SK-MEL-5 (cell line): ENCODE measurements at regions not wholly inside any gene's neighbourhood (a gene's known extent, or its start where the extent isn't known, plus 50 kb on each side); places are given as distances from the start of the nearest gene placed in this dataset.
"Not testable (repeated sequence)": the region's sequence is repeated elsewhere in the genome, so short reads cannot be mapped to it uniquely, and the experiment has no call there.

Experiments used
- DNase-seq: peaks from one replicate; pipeline ENCODE4 v3.0.0-alpha.2; 2016; ENCODE audit warnings: low read depth, low spot score
- in situ Hi-C: cut with HindIII; loops from 2 replicates; pipeline ENCODE4 v1.10.0; 2016; ENCODE audit warnings: low sequenced_read_pairs, high pct_unique_total_duplicates, low pct_unique_long_range_greater_than_20kb

DNA sequence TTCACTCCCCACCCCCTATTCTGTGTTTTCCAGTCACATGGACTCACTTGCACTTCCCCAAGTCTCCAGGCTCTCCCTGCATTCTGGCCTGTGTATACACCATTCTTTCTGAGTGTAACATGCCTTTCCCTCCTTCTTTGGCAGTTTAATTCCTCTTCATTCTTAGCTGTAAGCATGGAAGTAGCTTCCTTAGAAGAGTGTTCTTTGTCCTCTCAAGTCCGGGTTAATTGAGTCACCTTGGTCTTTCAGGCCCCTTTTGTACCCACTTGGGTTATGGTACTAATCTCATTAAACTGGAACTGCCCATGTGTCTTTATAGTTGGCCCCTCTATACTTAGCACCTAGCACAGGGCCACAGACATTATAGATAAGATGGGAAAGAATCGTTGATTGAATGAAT is 525.3 kb upstream of the ADGRL4 start:
- no peak for DNase-seq
- in situ Hi-C loops, result no loop called here

DNA sequence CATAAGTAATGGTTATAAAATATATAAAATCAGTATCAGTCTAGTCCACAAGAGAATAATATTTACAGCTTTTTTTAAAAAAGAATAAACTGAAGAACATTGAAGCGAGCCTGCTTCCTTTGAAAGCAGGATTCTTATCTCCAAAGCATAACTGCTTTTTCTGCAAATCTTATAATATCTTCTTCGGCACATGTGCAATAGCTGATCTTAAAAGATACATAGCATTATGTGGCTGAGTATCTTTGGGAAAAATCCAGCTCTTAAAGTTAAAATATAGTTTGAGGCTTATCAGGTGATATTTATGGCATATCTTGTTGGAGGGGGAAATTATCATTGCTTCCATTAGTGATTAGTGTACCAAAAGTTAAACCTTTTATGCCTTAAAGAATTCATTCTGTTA is 523.9 kb upstream of the ADGRL4 start:
- DNase-seq, result no peak
- in situ Hi-C loops, result no loop called here

DNA sequence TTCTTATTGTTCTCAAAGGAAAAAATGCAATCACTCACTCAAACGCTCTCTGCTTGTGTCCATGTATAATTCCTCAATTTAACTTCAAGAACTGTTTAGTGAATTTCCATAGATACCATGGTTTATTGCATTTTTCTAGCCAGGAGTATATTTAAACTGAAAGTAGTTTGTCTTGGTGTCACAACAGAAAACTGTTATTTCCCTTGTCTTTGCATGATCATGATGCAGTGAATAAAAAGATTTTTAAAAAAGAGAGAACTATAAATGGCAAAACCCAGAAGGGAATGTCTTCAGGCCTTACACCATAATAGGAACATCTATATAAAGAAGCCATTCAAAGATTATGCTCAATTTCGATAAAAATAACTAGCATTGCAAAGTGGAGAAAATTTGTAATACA is 523.5 kb upstream of the ADGRL4 start:
- DNase-seq, result no peak
- in situ Hi-C loops, result no loop called here

DNA sequence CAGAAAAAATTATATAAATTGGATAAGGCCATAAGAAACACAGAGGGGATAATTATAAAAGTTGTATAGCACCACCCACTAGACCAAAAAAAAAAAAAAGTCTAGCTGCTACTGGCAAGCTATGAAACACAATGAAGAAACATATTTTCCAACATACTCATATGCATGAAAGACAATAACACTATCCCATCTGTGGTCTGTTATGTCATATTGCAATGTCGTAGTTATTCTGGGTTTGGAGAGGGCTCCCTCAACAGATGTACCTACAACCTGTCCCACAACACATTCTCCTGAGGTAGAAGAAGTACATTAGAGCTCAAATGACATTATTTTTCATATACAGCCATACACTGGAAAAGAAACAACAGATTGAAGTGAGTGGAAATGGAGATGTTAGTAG is 517.6 kb upstream of the ADGRL4 start:
- in situ Hi-C loops, result no loop called here
- no peak for DNase-seq

DNA sequence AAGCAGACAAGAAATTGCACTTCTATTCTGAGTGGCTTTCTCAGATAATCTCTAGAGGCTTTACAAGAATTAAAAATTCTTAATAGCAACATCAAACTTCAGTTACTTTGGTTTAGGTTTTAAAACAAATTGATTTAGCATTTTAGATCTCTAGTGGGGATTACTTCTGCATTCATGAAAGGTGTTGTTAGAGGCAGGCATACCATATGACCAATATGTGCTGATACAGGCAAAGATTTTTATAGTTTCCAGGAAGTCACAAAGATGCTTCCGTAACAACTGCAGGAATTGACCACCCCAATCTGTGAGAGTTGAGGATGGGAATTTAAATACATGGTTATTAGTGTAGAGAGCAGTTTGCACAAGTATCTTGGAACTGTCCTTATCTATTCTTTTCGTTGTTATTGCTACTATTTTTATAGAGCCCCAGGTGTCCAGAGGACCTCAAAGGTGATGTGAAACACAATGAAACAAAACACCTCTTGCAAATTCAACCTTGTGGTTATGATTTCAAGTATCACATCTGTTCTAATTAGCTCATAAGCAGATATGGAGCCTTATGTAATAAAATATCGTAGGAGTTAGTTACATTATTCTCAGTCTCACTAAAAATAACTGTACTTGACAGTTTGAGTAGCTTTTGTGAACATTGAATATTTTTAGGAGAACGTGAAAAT is 512.7 kb upstream of the ADGRL4 start:
- in situ Hi-C loops, result no loop called here
- no peak for DNase-seq

DNA sequence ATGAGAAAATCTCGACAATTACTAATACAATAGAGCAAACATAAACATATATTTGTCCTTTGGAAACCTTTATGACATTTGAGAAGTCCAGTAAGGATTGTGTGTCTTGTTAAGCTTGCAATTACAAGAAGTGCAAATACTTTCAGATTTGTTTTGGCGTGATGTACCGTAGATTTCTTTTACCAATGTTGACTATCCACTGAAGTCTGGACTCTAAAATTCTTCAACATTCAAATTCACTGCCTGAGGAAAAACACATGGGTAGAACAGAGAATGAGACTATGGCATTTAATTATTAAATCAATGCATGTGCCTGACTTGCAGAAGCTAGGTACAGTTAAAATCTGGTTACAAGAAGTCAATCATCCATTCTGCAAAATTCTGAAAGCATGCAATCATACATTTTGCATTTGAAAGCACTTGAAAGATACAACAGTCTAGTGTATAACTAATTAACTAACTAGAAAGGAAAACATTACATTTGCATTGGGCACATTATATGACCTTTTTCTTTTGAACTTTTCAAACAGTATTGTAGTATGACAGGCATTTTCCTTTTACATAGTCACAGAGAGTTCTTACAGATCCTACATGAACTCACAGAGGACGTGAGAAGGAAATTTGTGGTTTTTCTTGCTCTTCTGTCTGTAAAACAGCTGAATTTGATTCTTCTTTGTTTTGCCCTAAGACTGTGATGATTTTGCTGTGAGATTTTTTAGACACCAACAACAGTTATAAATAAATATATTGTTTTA is 511.1 kb upstream of the ADGRL4 start:
- in situ Hi-C loops, result no loop called here
- no peak for DNase-seq

DNA sequence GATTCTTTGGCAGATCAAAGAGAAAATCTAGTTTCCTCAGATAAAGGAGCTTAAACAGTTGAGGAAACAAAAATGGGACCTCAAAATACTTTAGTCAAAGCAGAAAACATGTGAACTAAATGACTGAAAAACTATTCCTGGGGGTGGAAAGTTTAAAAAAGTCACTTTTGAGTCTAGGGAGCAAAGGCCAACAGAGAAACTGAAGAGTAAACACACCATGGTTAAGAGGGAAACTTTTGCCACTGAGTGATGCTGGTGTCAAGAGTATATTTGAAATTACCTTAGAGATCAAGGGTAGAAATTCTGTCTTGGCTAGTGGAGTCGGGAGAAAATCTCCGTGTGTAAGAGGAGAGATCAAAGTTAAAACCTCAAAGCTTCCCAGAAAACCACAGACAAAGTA is 501.2 kb upstream of the ADGRL4 start:
- in situ Hi-C loops, result no loop called here
- DNase-seq, result no peak

DNA sequence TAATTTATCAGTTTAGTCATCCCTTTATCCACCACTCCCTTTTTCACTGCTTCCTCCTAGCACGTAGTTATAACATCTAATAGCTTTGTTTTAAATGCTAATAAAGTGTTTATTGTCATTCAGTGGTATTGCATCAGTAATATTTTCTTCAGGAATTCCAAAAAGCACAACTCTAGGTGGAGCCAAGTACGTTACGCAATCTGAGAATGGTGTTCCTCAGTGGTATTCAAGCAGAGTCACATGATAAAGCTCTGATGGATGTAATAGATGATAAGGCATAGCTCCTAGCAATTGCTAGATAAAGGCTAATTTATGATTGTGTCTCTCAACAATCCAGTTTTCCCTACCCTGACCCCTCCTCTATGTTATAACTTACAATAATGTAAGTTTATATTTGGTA is 494.6 kb upstream of the ADGRL4 start:
- no peak for DNase-seq
- in situ Hi-C loops, result no loop called here

DNA sequence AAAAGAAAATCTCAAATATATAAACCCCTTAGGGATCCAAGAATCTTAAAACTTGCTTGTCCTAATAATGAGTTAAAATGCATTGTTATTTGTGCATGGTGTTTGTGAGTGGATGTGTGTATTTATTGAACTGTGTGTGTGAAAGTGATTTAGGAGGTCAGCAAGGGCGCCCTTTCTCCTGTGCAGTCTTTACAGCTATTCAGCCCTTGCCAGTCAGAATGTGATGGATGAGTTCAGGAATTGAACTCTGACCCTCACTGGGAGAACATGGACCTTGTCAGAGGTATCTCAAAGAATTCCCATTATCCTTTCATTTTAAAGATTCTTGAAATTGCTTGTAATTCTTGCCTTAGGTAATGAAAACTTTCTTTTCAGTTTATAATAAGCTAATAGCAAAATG is 493.0 kb upstream of the ADGRL4 start:
- in situ Hi-C loops, result no loop called here
- DNase-seq, result no peak

DNA sequence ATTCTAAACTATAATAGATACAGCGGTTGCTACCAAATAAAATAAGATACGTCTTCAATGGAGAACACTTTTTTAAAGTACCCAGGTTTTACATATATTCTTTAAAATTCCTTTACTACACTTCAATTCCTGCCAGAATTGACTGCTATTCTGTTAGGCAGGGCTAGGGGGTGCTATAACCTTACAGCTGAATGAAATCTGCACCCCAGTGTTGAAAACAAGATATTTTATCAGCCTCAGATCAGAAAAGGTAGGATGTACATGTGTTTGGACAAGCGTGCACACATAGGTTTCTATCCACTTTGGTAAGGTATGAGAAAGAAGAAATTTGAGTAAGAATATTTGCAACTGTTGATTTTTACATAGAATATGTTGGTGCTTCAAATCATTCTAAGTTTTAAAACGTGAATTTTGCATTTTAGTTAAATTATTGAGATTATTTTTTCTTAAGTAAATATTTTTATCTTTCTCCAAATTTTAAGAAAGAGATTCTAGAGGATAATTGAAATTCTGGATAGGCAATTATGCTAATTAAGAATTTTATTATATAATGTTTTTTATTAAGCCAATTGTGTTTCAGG is 490.8 kb upstream of the ADGRL4 start:
- in situ Hi-C loops, result no loop called here

DNA sequence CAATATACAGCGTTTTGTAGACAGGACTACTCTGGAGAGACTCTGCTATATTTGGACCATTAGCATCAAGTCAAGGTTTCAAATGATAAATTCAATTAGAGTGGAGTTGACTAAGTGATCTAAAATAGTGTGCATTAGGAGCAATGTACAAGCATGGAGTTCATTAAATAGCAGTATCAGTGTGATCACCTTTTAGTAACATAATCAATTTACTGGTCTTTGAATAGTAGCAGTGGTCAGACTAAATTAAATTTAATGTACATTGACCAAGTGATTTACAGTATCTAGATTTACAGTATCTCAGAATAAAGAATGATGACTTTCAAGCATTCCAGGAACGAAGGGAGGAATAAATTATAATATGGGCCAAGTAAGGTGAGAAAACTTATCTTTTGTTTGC is 489.6 kb upstream of the ADGRL4 start:
- DNase-seq, result no peak
- in situ Hi-C loops, result no loop called here

More for the DNA sequence above, 490.8 kb upstream of the ADGRL4 start:
- DNase-seq, result peak; percentile 49

DNA sequence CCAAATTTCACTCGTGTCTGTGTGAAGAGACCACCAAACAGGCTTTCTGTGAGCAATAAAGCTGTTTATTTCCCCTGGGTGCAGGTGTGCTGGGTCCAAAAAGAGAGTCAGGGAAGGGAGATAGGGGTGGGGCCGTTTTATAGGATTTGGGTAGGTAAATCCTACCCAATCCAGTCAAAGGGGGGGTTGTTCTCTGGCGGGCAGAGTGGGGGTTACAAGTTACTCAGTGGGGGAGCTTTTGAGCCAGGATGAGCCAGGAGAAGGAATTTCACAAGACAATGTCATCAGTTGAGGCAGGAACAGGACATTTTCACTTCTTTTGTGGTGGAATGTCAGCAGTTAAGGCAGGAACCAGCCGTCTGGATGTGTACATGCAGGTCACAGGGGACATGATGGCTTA is 487.2 kb upstream of the ADGRL4 start:
- in situ Hi-C loops, DNase-seq: not testable (repeated sequence)

DNA sequence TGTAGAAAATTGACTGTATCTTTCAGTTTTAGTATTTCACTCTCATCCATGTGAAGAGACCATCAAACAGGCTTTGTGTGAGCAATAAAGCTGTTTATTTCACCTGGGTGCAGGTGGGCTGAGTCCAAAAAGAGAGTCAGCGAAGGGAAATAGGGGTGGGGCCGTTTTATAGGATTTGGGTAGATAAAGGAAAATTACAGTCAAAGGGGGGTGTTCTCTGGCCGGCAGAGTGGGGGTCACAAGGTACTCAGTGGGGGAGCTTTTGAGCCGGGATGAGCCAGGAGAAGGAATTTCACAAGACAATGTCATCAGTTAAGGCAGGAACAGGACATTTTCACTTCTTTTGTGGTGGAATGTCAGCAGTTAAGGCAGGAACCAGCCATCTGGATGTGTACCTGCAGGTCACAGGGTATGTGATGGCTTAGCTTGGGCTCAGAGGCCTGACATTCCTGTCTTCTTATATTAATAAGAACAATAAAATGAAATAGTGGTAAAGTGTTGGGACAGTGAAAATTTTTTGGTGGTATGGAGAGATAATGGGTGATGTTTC is 482.1 kb upstream of the ADGRL4 start:
- in situ Hi-C loops, DNase-seq: not testable (repeated sequence)

DNA sequence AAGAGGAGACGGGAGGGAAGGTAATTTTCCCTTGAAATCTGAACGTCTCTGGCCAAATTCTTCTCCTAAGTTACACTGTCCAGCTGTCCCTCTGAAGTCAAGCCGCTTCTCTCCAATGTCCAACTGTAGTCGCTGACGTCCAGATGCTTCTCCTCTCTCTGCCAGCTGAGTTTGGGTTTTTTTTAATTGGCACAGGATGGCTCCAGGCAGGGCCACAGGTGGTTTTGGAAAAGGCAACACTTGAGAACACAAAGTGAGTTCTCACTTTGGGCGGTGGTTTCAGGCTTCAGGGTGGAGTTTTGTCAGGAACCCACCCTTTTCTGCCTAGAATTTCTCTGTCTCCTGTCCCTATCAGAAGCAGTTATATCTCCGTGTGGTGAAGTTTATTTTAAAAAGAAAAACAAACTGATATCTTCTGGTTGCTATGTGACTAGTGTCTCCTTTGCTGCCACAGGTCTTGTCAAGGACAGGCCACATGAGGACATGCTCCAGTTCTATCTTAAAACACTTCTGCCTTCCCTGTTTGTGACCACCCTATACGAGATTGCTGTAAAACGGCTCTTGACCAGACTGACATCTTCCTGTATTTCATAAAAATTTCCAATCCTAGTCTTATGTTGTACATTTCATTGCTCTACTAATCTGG is 472.3 kb upstream of the ADGRL4 start:
- in situ Hi-C loops, result no loop called here
- no peak for DNase-seq

DNA sequence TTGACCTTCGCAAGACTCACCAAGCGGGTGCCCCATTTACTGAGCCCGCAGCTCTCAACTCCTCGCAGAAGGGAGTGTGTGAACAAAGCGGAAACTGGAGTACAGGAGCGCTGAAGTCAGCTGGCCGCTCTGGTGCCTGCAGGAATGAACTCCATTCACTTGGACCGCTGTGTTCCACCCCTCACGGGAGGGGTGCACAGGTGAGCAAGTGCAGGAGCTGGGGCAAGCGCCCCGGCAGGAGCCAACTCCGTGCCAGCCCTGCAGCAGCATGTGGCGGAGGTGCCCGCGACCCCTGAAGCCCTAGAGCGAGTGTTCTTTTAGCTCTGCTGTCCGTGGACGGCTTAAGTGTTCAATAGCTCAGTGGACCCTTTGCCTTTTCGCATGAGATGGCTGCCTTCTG is 471.6 kb upstream of the ADGRL4 start:
- in situ Hi-C loops, result no loop called here
- no peak for DNase-seq

DNA sequence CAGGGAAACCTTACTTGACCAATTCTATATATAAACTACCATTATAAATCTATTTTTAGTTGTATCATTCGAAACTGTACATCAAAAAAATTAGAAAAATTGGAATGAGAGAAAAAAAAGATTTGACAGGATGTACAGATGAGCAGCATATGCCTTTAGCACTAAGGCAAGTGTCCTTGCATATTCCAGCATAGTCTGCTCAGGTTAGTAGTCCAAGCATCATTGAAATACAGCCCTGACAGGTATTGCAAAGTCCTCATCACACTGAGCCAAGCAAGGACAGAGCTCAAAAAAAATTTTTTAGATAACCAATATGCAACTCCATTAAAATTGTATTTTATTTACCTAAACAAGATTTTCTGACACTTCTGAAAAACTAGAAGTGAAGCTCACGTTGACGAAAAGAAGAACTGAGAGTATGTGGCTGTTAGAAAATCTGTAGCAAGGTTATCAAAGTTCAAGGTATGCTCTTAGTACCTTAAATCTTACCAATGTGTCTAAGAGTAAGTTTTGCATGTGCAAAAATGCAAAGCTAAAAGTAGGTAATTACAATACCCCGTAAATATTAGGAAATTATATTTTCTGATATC is 465.6 kb upstream of the ADGRL4 start:
- in situ Hi-C loops, result no loop called here

DNA sequence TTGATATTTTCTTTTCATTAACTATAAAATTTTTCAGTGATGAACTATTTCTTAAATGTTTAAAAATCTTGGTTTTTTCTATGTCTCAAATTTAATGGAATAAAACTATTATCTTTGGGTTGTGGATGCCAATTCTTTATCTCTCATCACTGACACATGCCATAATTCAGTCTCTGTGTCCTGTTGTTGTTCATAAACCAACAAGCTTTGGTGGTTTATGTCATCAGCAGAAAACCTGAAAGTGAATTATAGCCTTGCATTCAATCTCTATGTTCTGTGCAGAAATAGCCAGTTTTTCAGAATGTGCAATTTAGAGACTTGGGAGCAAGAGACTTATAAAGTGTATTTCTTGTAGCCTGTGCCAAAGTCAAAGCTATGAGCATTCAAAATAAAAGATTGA is 462.6 kb upstream of the ADGRL4 start:
- in situ Hi-C loops, result no loop called here
- DNase-seq, result no peak

More for the DNA sequence above, 465.6 kb upstream of the ADGRL4 start:
- no peak for DNase-seq
